Hepatocyte (in vitro differentiated cells): ENCODE measurements at regions not wholly inside any gene's neighbourhood (a gene's known extent, or its start where the extent isn't known, plus 50 kb on each side); places are given as distances from the start of the nearest gene placed in this dataset.

Experiments
- DNase-seq: peaks from one replicate; pipeline ENCODE4 v3.0.0-alpha.2; 2016; ENCODE audit warnings: low spot score
- H2AFZ ChIP-seq: fragments of 200-600 bp; sonication (generic); 2 replicates; pipeline ENCODE4 v1.6.0; 2016; ENCODE audit warnings: antibody characterized with exemption, mild to moderate bottlenecking
- H3K27ac ChIP-seq: fragments of 200-600 bp; sonication (generic); 2 replicates; pipeline ENCODE4 v1.5.1; 2016; ENCODE audit warnings: mild to moderate bottlenecking
- H3K27me3 ChIP-seq: fragments of 200-600 bp; sonication (generic); 2 replicates; pipeline ENCODE4 v1.6.1; 2016
- H3K36me3 ChIP-seq: fragments of 200-600 bp; sonication (generic); replicated peaks from 2 replicates; pipeline ENCODE4 v1.5.1; 2016; ENCODE audit warnings: low read depth; ENCODE audit not compliant: insufficient read depth
- H3K4me1 ChIP-seq: fragments of 200-600 bp; sonication (generic); 2 replicates; pipeline ENCODE4 v1.5.1; 2016; ENCODE audit warnings: mild to moderate bottlenecking, moderate library complexity; ENCODE audit not compliant: insufficient read depth
- H3K4me2 ChIP-seq: fragments of 200-600 bp; sonication (generic); 2 replicates; pipeline ENCODE4 v1.6.0; 2016
- H3K4me3 ChIP-seq: fragments of 200-600 bp; sonication (generic); 2 replicates; pipeline ENCODE4 v1.5.1; 2016; ENCODE audit warnings: mild to moderate bottlenecking
- H3K79me2 ChIP-seq: fragments of 200-600 bp; sonication (generic); 2 replicates; pipeline ENCODE4 v1.6.0; 2017; ENCODE audit warnings: mild to moderate bottlenecking
- H3K9me2 ChIP-seq: fragments of 200-600 bp; sonication (generic); replicated peaks from 2 replicates; pipeline ENCODE4 v1.6.0; 2017; ENCODE audit warnings: mild to moderate bottlenecking; ENCODE audit not compliant: insufficient read depth
- H3K9me3 ChIP-seq: fragments of 200-600 bp; sonication (generic); 2 replicates; pipeline ENCODE4 v1.5.1; 2016; ENCODE audit warnings: low read depth, mild to moderate bottlenecking
- H4K20me1 ChIP-seq: fragments of 200-600 bp; sonication (generic); 2 replicates; pipeline ENCODE4 v1.6.0; 2016; ENCODE audit warnings: mild to moderate bottlenecking; ENCODE audit not compliant: insufficient read depth, poor library complexity, severe bottlenecking
- CTCF ChIP-seq: fragments of 200-600 bp; sonication (generic); IDR thresholded peaks from 2 replicates; pipeline ENCODE4 v1.5.1; 2016; ENCODE audit warnings: antibody characterized with exemption, mild to moderate bottlenecking; ENCODE audit not compliant: poor library complexity
- EZH2 ChIP-seq: fragments of 200-600 bp; sonication (generic); IDR thresholded peaks from 2 replicates; pipeline ENCODE4 v1.6.1; 2016; ENCODE audit warnings: antibody characterized with exemption, mild to moderate bottlenecking, borderline replicate concordance
- EZH2phosphoT487 ChIP-seq: fragments of 200-600 bp; sonication (generic); IDR thresholded peaks from one replicate; pipeline ENCODE4 v1.6.1; 2018; ENCODE audit warnings: antibody characterized with exemption, mild to moderate bottlenecking, low read depth, moderate library complexity; ENCODE audit not compliant: unreplicated experiment, severe bottlenecking
- WGBS: methylation state at CpG from one replicate; pipeline ENCODE4 v1.1.6; 2016; ENCODE audit warnings: low lambda C conversion rate; ENCODE audit errors: missing lambda C conversion rate; 5-methylcytosine and 5-hydroxymethylcytosine counted together

GRCh38 chr9:29958469-29958868 is 2385.2 kb upstream of the C9orf72 start:
- no peak for DNase-seq
- Histone ChIP-seq H3K27ac (no peak overlapping the region), H3K79me2 (no peaks in the 10 kb centered on the region), H3K27me3 (no peaks in the 10 kb centered on the region), H4K20me1 (no peaks in the 10 kb centered on the region), H3K4me2 (no peak overlapping the region), H3K4me3 (no peak overlapping the region), H3K9me2 (no peaks in the 10 kb centered on the region), H3K9me3 (no peaks in the 10 kb centered on the region), H3K36me3 (no peaks in the 10 kb centered on the region), H3K4me1 (no peaks in the 10 kb centered on the region), H2AFZ (no peak overlapping the region)
- 71% methylated on average over 2 of the region's 2 CpGs for WGBS
- TF ChIP-seq EZH2phosphoT487 (no peak), CTCF (no peak), EZH2 (no peak)

- no peak for DNase-seq
- Histone ChIP-seq H3K9me3 (no peaks in the 10 kb centered on the region), H3K4me1 (no peaks in the 10 kb centered on the region), H3K27me3 (no peaks in the 10 kb centered on the region), H3K79me2 (no peaks in the 10 kb centered on the region), H4K20me1 (no peaks in the 10 kb centered on the region), H3K4me3 (no peak overlapping the region), H3K36me3 (no peaks in the 10 kb centered on the region), H2AFZ (no peak overlapping the region), H3K27ac (no peak overlapping the region), H3K4me2 (no peak overlapping the region), H3K9me2 (no peaks in the 10 kb centered on the region)
- TF ChIP-seq CTCF (no peak), EZH2 (no peak), EZH2phosphoT487 (no peak)
- WGBS, result 65% methylated on average over 6 of the region's 6 CpGs
Measured at GRCh38 chr9:29965834-29966233, 2392.6 kb upstream of the C9orf72 start.

GRCh38 chr9:29966247-29966646 is 2393.0 kb upstream of the C9orf72 start:
- Histone ChIP-seq H4K20me1 (no peaks in the 10 kb centered on the region), H3K4me1 (no peaks in the 10 kb centered on the region), H3K36me3 (no peaks in the 10 kb centered on the region), H2AFZ (no peak overlapping the region), H3K27me3 (no peaks in the 10 kb centered on the region), H3K9me2 (no peaks in the 10 kb centered on the region), H3K4me2 (no peak overlapping the region), H3K4me3 (no peak overlapping the region), H3K9me3 (no peaks in the 10 kb centered on the region), H3K27ac (no peak overlapping the region), H3K79me2 (no peaks in the 10 kb centered on the region)
- WGBS, result 43% methylated on average over 2 of the region's 2 CpGs
- no peak for TF ChIP-seq EZH2phosphoT487
- TF ChIP-seq EZH2, result no peak
- TF ChIP-seq CTCF, result no peak
- peak; percentile 22 for DNase-seq

GRCh38 chr9:29968831-29969230 is 2395.6 kb upstream of the C9orf72 start:
- DNase-seq, result no peak
- H3K36me3 ChIP-seq, result no peaks in the 10 kb centered on the region
- TF ChIP-seq EZH2, result no peak
- no peak for TF ChIP-seq EZH2phosphoT487
- TF ChIP-seq CTCF, result no peak
- no peak overlapping the region for H3K4me2 ChIP-seq
- H3K79me2 ChIP-seq, result no peaks in the 10 kb centered on the region
- no peaks in the 10 kb centered on the region for H3K9me3 ChIP-seq
- H3K4me1 ChIP-seq, result no peaks in the 10 kb centered on the region
- WGBS, result 95% methylated on average over 3 of the region's 3 CpGs
- no peak overlapping the region for H3K4me3 ChIP-seq
- no peaks in the 10 kb centered on the region for H3K27me3 ChIP-seq
- no peak overlapping the region for H3K27ac ChIP-seq
- no peaks in the 10 kb centered on the region for H3K9me2 ChIP-seq
- no peaks in the 10 kb centered on the region for H4K20me1 ChIP-seq
- no peak overlapping the region for H2AFZ ChIP-seq
